BE2C (cell line): ENCODE measurements at regions not wholly inside any gene's neighbourhood (a gene's known extent, or its start where the extent isn't known, plus 50 kb on each side); places are given as distances from the start of the nearest gene placed in this dataset.

Source experiments
- DNase-seq: peaks from one replicate; pipeline ENCODE4 v3.0.0-alpha.2; 2020
- H3K27me3 ChIP-seq: fragments of 250-450 bp; sonication (Bioruptor Pico); 2 replicates; pipeline ENCODE4 v1.5.1; 2020; ENCODE audit warnings: mild to moderate bottlenecking
- H3K36me3 ChIP-seq: fragments of 250-450 bp; sonication (Bioruptor Pico); 2 replicates; pipeline ENCODE4 v1.5.1; 2020; ENCODE audit warnings: mild to moderate bottlenecking
- H3K4me1 ChIP-seq: fragments of 250-450 bp; sonication (Bioruptor Pico); 2 replicates; pipeline ENCODE4 v1.5.1; 2020
- H3K4me3 ChIP-seq: 2 replicates; pipeline ENCODE4 v1.5.1; 2011; ENCODE audit warnings: low read depth, low read length
- H3K9me3 ChIP-seq: fragments of 250-450 bp; sonication (Bioruptor Pico); 2 replicates; pipeline ENCODE4 v1.5.1; 2020
- CTCF ChIP-seq: IDR thresholded peaks from 2 replicates; pipeline ENCODE4 v1.5.1; 2012; ENCODE audit warnings: mild to moderate bottlenecking, low read depth, low read length

DNA sequence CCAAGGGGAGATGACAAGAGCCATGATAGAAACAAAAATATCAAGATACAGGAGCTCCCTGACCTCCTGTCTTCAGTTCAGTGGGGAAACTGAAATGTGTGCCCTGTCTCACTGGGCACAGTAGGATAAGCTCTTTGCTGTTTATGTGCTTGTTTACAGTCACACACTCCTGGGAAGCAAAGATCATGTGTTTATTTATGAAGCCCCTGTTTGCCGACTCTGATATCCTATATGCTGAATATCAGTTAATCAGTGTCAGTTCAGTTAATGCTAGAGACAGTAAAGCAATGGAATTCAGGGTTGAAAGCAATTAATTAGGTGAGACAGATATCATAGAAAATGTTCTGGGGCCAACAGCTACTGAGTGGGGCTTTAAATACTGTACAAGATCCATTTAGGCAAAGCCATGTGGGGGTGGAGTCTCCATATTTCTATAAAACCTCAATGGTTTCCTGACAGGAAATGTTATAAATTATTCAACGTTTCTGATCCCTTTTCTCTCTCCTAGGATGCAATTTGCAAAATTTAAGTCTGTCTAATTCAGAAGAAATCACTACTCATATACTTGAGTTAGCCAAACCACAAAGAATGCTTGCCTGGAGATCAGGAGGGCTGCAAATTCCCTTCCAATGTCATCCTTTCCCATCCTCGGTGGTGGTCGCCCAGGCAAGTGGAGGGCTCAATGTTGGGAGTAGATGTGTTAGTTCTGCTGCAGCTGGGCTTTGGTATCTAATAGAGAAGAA lies 551.3 kb downstream of the CMPK2 start:
- Histone ChIP-seq H3K27me3 (no peaks in the 10 kb centered on the region), H3K9me3 (no peaks in the 10 kb centered on the region), H3K36me3 (no peaks in the 10 kb centered on the region), H3K4me1 (peaks cover 2% of the 10 kb centered on the region; the same call in 1 of the 2 replicates), H3K4me3 (no peak overlapping the region)
- DNase-seq, result no peak
- TF ChIP-seq CTCF, result no peak

GRCh38 chr2:6325616-6326015 lies 540.1 kb downstream of the CMPK2 start:
- TF ChIP-seq CTCF, result no peak
- no peak for DNase-seq
- H3K36me3 ChIP-seq, result no peaks in the 10 kb centered on the region
- H3K4me1 ChIP-seq, result no peaks in the 10 kb centered on the region
- H3K9me3 ChIP-seq, result 0 out of 2 replicates have a peak, but pooled peaks cover 3% of the 10 kb centered on the region
- H3K27me3 ChIP-seq, result no peaks in the 10 kb centered on the region
- no peak overlapping the region for H3K4me3 ChIP-seq

DNA sequence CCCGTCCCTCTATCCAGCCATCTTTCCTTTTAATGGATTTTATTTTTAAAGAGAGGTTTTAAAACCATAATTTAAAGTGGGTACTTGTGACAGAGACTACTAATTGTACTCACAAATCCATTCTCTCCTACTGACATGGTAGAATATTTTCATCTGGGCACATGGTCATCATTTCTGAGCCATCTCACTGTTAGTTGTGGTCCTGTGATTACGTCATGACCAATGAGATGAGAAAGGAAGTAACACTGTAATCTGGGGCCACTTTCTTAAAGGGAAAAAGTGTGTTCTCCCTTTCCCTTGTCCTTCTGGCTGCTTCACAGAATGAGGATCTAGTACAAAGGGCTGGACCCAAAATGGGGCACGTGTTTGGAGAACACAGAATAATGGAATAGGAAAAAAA lies 538.7 kb downstream of the CMPK2 start:
- no peak overlapping the region for H3K4me3 ChIP-seq
- no peaks in the 10 kb centered on the region for H3K27me3 ChIP-seq
- H3K9me3 ChIP-seq, result 0 out of 2 replicates have a peak, but pooled peaks cover 3% of the 10 kb centered on the region
- H3K36me3 ChIP-seq, result no peaks in the 10 kb centered on the region
- TF ChIP-seq CTCF, result no peak
- H3K4me1 ChIP-seq, result no peaks in the 10 kb centered on the region
- DNase-seq, result no peak

- no peak overlapping the region for H3K4me3 ChIP-seq
- H3K27me3 ChIP-seq, result no peaks in the 10 kb centered on the region
- H3K36me3 ChIP-seq, result no peaks in the 10 kb centered on the region
Observed at GRCh38 chr2:6336752-6337471, 528.8 kb downstream of the CMPK2 start.

GRCh38 chr2:6337472-6337820 lies 528.3 kb downstream of the CMPK2 start:
- H3K4me3 ChIP-seq, result no peak overlapping the region
- DNase-seq, result no peak
- H3K9me3 ChIP-seq, result no peaks in the 10 kb centered on the region
- H3K27me3 ChIP-seq, result no peaks in the 10 kb centered on the region
- H3K36me3 ChIP-seq, result no peaks in the 10 kb centered on the region
- TF ChIP-seq CTCF, result no peak
- H3K4me1 ChIP-seq, result no peaks in the 10 kb centered on the region

More at GRCh38 chr2:6336752-6337471, 528.8 kb downstream of the CMPK2 start:
- TF ChIP-seq CTCF, result no peak
- H3K4me1 ChIP-seq, result no peaks in the 10 kb centered on the region
- no peak for DNase-seq
- no peaks in the 10 kb centered on the region for H3K9me3 ChIP-seq

GRCh38 chr2:6341588-6342129 lies 524.0 kb downstream of the CMPK2 start:
- no peaks in the 10 kb centered on the region for H3K4me1 ChIP-seq

More at GRCh38 chr2:6341588-6342129, 524.0 kb downstream of the CMPK2 start:
- Histone ChIP-seq H3K4me3 (no peak overlapping the region), H3K27me3 (no peaks in the 10 kb centered on the region), H3K9me3 (no peaks in the 10 kb centered on the region), H3K36me3 (no peaks in the 10 kb centered on the region)
- no peak for TF ChIP-seq CTCF
- no peak for DNase-seq
